Neural cell (in vitro differentiated cells): ENCODE measurements at regions not wholly inside any gene's neighbourhood (a gene's known extent, or its start where the extent isn't known, plus 50 kb on each side); places are given as distances from the start of the nearest gene placed in this dataset.

Source experiments
- H2AFZ ChIP-seq: fragments of 200-600, 300-800 bp; sonication (generic), shearing (Covaris generic); 2 replicates; pipeline ENCODE4 v1.6.0; 2014; ENCODE audit warnings: low read depth, mild to moderate bottlenecking, antibody characterized with exemption, low read length, moderate library complexity
- H3F3A ChIP-seq: fragments of 200-600 bp; shearing (Covaris generic); 2 replicates; pipeline ENCODE4 v1.6.1; 2016; ENCODE audit warnings: mild to moderate bottlenecking, moderate library complexity, mixed read lengths, antibody characterized with exemption, low read length; ENCODE audit not compliant: insufficient read depth, poor library complexity, severe bottlenecking
- H3K27ac ChIP-seq: fragments of 200-600, 300-800 bp; sonication (generic), shearing (Covaris generic); 2 replicates; pipeline ENCODE4 v1.5.1; 2014; ENCODE audit warnings: mild to moderate bottlenecking, low read length, moderate library complexity
- H3K27me3 ChIP-seq: fragments of 300-800, 200-600 bp; sonication (generic), shearing (Covaris generic); 2 replicates; pipeline ENCODE4 v1.6.0; 2014; ENCODE audit warnings: mild to moderate bottlenecking, low read depth, low read length, moderate library complexity; ENCODE audit not compliant: insufficient read depth
- H3K36me3 ChIP-seq: fragments of 300-800, 200-600 bp; sonication (generic), shearing (Covaris generic); 2 replicates; pipeline ENCODE4 v1.5.1; 2014; ENCODE audit warnings: mild to moderate bottlenecking, antibody characterized with exemption, low read length, moderate library complexity; ENCODE audit not compliant: insufficient read depth
- H3K4me2 ChIP-seq: fragments of 300-800, 200-600 bp; sonication (generic), shearing (Covaris generic); 2 replicates; pipeline ENCODE4 v1.6.0; 2014; ENCODE audit warnings: mild to moderate bottlenecking, low read length
- H3K4me3 ChIP-seq: fragments of 300-800, 200-600 bp; sonication (generic), shearing (Covaris generic); 2 replicates; pipeline ENCODE4 v1.5.1; 2014; ENCODE audit warnings: mild to moderate bottlenecking, low read length, moderate library complexity
- H3K79me2 ChIP-seq: fragments of 200-600 bp; shearing (Covaris generic); replicated peaks from 2 replicates; pipeline ENCODE4 v1.6.0; 2014; ENCODE audit warnings: mild to moderate bottlenecking, low read length, moderate library complexity; ENCODE audit not compliant: insufficient read depth
- H3K9ac ChIP-seq: fragments of 300-800, 200-600 bp; sonication (generic), shearing (Covaris generic); 2 replicates; pipeline ENCODE4 v1.6.1; 2016; ENCODE audit warnings: mild to moderate bottlenecking, low read length, mixed read lengths
- H3K9me2 ChIP-seq: fragments of 200-600 bp; shearing (Covaris generic); 2 replicates; pipeline ENCODE4 v1.6.1; 2016; ENCODE audit warnings: mild to moderate bottlenecking, low read length, mixed read lengths; ENCODE audit not compliant: insufficient read depth
- H3K9me3 ChIP-seq: fragments of 200-600, 300-800 bp; sonication (generic), shearing (Covaris generic); 2 replicates; pipeline ENCODE4 v1.6.1; 2016; ENCODE audit warnings: mild to moderate bottlenecking, mixed run types, low read length, moderate library complexity, mixed read lengths
- H4K20me1 ChIP-seq: fragments of 200-600 bp; shearing (Covaris generic); 2 replicates; pipeline ENCODE4 v1.6.1; 2016; ENCODE audit warnings: mild to moderate bottlenecking, mixed run types; ENCODE audit not compliant: insufficient read depth
- EP300 ChIP-seq: fragments of 450-650 bp; conservative IDR thresholded peaks from 2 replicates; pipeline ENCODE4 v1.6.1; 2014; ENCODE audit warnings: antibody characterized with exemption, mild to moderate bottlenecking, moderate library complexity; ENCODE audit not compliant: poor library complexity, severe bottlenecking
- EZH2 ChIP-seq: fragments of 200-600, 300-800 bp; shearing (Covaris generic), sonication (generic); IDR thresholded peaks from 2 replicates; pipeline ENCODE4 v1.6.1; 2014; ENCODE audit warnings: antibody characterized with exemption, low read length, borderline replicate concordance, mild to moderate bottlenecking; ENCODE audit not compliant: insufficient read depth, poor library complexity, severe bottlenecking
- MXI1 ChIP-seq: fragments of 450-650 bp; conservative IDR thresholded peaks from 2 replicates; pipeline ENCODE4 v1.6.1; 2014; ENCODE audit warnings: antibody characterized with exemption, mild to moderate bottlenecking; ENCODE audit not compliant: poor library complexity, severe bottlenecking
- POLR2AphosphoS5 ChIP-seq: IDR thresholded peaks from 2 replicates; pipeline ENCODE4 v1.6.1; 2012
- RAD21 ChIP-seq: fragments of 450-650 bp; conservative IDR thresholded peaks from 2 replicates; pipeline ENCODE4 v1.6.1; 2014; ENCODE audit warnings: antibody characterized with exemption, mild to moderate bottlenecking, moderate library complexity
- SMC3 ChIP-seq: fragments of 450-650 bp; conservative IDR thresholded peaks from 2 replicates; pipeline ENCODE4 v1.6.1; 2014; ENCODE audit warnings: antibody characterized with exemption, mild to moderate bottlenecking, moderate library complexity; ENCODE audit not compliant: poor library complexity
- TAF1 ChIP-seq: IDR thresholded peaks from 2 replicates; pipeline ENCODE4 v1.6.1; 2012; ENCODE audit warnings: low read depth
- TF ChIP-seq, protein P1 (sequence below): fragments of 450-650 bp; IDR thresholded peaks from 2 replicates; pipeline ENCODE4 v1.5.1; 2014; ENCODE audit warnings: antibody characterized with exemption, mild to moderate bottlenecking, moderate library complexity; ENCODE audit not compliant: poor library complexity, severe bottlenecking
- TF ChIP-seq, protein P2 (sequence below): IDR thresholded peaks from 2 replicates; pipeline ENCODE4 v1.6.1; 2012; ENCODE audit warnings: borderline replicate concordance

DNA sequence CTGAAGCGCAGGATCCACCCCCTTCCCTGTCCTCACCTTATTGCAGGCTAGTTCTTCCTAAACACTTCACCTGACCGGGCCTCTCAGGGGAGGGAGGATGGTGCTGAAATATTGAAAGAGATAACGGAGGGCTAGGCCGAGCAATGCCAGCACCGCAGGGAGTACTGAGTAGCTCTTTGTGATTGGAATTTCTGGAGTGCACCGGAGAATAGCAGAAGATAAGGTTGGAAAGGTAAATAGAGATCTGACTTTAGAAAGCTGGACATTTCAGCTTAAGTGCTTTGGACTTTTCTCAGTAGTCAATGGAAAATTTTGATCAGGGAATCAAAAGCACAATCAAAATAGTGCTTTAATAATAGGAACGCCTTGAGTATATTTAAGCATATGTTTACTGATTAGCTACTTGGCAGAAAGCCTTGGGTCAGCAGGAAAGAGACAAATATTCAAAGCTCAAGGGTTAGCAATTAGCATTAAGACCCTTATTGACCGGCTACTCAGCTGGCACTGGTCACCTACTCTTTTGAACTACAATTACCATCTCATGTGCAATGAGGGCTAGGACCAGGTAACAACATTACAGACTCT, 142.9 kb upstream of the NDUFV2 start:
- Histone ChIP-seq H4K20me1 (no peaks in the 10 kb centered on the region), H3F3A (no peaks in the 10 kb centered on the region), H3K79me2 (no peaks in the 10 kb centered on the region), H3K27ac (no peak overlapping the region), H3K27me3 (no peaks in the 10 kb centered on the region), H3K36me3 (no peaks in the 10 kb centered on the region), H3K9me2 (no peaks in the 10 kb centered on the region), H3K9me3 (no peaks in the 10 kb centered on the region), H3K9ac (no peak overlapping the region), H3K4me3 (no peak overlapping the region), H2AFZ (no peak overlapping the region), H3K4me2 (no peak overlapping the region)
- TF ChIP-seq, protein P1, sequence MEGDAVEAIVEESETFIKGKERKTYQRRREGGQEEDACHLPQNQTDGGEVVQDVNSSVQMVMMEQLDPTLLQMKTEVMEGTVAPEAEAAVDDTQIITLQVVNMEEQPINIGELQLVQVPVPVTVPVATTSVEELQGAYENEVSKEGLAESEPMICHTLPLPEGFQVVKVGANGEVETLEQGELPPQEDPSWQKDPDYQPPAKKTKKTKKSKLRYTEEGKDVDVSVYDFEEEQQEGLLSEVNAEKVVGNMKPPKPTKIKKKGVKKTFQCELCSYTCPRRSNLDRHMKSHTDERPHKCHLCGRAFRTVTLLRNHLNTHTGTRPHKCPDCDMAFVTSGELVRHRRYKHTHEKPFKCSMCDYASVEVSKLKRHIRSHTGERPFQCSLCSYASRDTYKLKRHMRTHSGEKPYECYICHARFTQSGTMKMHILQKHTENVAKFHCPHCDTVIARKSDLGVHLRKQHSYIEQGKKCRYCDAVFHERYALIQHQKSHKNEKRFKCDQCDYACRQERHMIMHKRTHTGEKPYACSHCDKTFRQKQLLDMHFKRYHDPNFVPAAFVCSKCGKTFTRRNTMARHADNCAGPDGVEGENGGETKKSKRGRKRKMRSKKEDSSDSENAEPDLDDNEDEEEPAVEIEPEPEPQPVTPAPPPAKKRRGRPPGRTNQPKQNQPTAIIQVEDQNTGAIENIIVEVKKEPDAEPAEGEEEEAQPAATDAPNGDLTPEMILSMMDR, result no peak
- no peak for TF ChIP-seq POLR2AphosphoS5
- no peak for TF ChIP-seq SMC3
- TF ChIP-seq MXI1, result no peak
- TF ChIP-seq, protein P2, sequence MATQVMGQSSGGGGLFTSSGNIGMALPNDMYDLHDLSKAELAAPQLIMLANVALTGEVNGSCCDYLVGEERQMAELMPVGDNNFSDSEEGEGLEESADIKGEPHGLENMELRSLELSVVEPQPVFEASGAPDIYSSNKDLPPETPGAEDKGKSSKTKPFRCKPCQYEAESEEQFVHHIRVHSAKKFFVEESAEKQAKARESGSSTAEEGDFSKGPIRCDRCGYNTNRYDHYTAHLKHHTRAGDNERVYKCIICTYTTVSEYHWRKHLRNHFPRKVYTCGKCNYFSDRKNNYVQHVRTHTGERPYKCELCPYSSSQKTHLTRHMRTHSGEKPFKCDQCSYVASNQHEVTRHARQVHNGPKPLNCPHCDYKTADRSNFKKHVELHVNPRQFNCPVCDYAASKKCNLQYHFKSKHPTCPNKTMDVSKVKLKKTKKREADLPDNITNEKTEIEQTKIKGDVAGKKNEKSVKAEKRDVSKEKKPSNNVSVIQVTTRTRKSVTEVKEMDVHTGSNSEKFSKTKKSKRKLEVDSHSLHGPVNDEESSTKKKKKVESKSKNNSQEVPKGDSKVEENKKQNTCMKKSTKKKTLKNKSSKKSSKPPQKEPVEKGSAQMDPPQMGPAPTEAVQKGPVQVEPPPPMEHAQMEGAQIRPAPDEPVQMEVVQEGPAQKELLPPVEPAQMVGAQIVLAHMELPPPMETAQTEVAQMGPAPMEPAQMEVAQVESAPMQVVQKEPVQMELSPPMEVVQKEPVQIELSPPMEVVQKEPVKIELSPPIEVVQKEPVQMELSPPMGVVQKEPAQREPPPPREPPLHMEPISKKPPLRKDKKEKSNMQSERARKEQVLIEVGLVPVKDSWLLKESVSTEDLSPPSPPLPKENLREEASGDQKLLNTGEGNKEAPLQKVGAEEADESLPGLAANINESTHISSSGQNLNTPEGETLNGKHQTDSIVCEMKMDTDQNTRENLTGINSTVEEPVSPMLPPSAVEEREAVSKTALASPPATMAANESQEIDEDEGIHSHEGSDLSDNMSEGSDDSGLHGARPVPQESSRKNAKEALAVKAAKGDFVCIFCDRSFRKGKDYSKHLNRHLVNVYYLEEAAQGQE, result no peak
- TF ChIP-seq RAD21, result no peak
- no peak for TF ChIP-seq EZH2
- TF ChIP-seq EP300, result no peak
- TF ChIP-seq TAF1, result no peak

DNA sequence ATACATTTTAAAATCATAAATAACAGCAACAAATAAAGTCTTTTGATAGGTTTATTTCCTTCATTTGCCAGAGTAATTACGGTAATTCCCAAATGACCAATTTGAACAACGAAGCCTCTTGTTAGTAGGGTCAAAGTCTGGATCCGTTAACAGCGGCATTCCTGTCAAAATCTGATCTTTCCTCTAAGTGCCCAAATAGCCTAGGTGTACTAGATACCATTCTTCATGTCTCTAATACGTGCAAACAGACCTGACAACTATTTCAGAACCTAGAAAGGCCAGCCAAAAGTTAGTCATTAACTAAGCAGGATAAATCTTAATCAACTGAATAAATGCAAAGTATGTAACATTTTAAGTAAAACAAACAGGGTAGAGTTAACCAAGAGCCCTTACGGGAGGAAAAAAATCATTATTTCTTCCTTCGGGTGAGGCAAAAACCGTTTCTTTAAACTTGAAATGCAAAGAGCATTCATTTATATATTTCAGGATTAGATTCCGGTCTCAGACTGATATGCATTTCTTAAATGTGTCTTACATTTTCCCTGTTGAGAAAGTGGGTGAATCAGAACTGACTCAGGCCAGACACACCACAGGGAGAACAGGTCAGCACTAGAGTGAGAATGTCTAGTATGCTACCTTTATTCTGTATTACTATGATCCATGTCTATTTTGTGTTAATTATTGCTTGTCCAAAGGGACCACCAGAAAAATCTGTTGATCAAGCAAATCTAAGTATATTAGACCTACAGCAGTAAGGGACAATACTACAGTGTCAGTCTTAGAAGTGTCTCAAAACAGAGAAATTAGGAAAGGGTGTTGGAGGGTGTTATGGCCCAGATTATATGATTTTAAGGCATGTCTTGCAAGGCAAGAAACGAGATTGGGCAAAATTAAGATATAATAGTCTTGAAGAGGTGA, 141.5 kb upstream of the NDUFV2 start:
- H3K9ac ChIP-seq, result no peak overlapping the region
- H3K36me3 ChIP-seq, result no peaks in the 10 kb centered on the region
- H3K9me3 ChIP-seq, result no peaks in the 10 kb centered on the region

More for the DNA sequence above, 141.5 kb upstream of the NDUFV2 start:
- TF ChIP-seq POLR2AphosphoS5, result no peak
- TF ChIP-seq EZH2, result no peak
- no peak for TF ChIP-seq SMC3
- no peak for TF ChIP-seq RAD21
- no peak for TF ChIP-seq EP300
- TF ChIP-seq, protein P2, result no peak
- TF ChIP-seq TAF1, result no peak
- Histone ChIP-seq H3K27me3 (no peaks in the 10 kb centered on the region), H3K4me2 (no peak overlapping the region), H3K79me2 (no peaks in the 10 kb centered on the region), H3K27ac (no peak overlapping the region), H2AFZ (no peak overlapping the region), H3K9me2 (no peaks in the 10 kb centered on the region), H3F3A (no peaks in the 10 kb centered on the region), H3K4me3 (no peak overlapping the region), H4K20me1 (no peaks in the 10 kb centered on the region)
